ENCODE measurements at regions not wholly inside any gene's neighbourhood (a gene's known extent, or its start where the extent isn't known, plus 50 kb on each side); places are given as distances from the start of the nearest gene placed in this dataset.

DNA sequence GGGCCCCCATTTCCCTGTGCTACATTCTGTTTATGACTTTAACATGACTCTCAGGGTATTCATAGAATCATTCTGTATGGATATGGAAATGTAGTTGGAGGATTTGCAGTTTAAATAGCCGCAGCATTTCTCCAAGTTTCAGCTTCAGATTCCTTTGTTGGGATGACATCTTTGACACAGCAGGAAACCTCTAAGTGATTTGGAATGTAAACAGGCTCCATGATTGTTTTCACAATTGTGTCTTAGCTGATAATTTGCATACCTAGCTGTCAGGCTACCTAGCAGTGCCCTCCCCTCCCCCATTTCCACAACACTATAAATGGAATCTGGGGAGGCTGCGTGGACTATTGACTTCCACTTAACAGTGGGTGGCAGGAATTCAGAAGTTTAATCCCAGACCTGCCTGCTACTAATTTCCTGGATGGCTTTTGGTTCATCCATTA, 290.2 kb downstream of the HLX start:
- peak overlapping the region; percentile 25; the same call in 1 of the 2 replicates for H3K27ac ChIP-seq
- peaks cover 7% of the 10 kb centered on the region for H3K9me3 ChIP-seq (ENCODE audit: severe bottlenecking)
- H3K36me3 ChIP-seq = no peaks in the 10 kb centered on the region
- TF ChIP-seq, protein P1, sequence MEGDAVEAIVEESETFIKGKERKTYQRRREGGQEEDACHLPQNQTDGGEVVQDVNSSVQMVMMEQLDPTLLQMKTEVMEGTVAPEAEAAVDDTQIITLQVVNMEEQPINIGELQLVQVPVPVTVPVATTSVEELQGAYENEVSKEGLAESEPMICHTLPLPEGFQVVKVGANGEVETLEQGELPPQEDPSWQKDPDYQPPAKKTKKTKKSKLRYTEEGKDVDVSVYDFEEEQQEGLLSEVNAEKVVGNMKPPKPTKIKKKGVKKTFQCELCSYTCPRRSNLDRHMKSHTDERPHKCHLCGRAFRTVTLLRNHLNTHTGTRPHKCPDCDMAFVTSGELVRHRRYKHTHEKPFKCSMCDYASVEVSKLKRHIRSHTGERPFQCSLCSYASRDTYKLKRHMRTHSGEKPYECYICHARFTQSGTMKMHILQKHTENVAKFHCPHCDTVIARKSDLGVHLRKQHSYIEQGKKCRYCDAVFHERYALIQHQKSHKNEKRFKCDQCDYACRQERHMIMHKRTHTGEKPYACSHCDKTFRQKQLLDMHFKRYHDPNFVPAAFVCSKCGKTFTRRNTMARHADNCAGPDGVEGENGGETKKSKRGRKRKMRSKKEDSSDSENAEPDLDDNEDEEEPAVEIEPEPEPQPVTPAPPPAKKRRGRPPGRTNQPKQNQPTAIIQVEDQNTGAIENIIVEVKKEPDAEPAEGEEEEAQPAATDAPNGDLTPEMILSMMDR (IDR thresholded peaks at IDR 0.05; ENCODE audit: low read depth, low read length) = no peak
- H3K27me3 ChIP-seq (ENCODE audit: insufficient read depth, low read depth, severe bottlenecking) = no peaks in the 10 kb centered on the region
- DNase-seq = peak; percentile 45
- H3K4me3 ChIP-seq (ENCODE audit: low read depth, low read length) = no peak overlapping the region

- H3K27me3 ChIP-seq (ENCODE audit: insufficient read depth, low read depth, severe bottlenecking) = no peaks in the 10 kb centered on the region
- no peak for DNase-seq
- peaks cover 7% of the 10 kb centered on the region for H3K9me3 ChIP-seq (ENCODE audit: severe bottlenecking)
- no peaks in the 10 kb centered on the region for H3K36me3 ChIP-seq
- H3K27ac ChIP-seq = peak overlapping the region; percentile 25
- TF ChIP-seq, protein P1 (IDR thresholded peaks at IDR 0.05; ENCODE audit: low read depth, low read length) = no peak
- no peak overlapping the region for H3K4me3 ChIP-seq (ENCODE audit: low read depth, low read length)
Observed at GRCh38 chr1:221170171-221170570, 290.9 kb downstream of the HLX start.

- Histone ChIP-seq H3K27me3 (ENCODE audit: insufficient read depth, low read depth, severe bottlenecking) (no peaks in the 10 kb centered on the region), H3K9me3 (ENCODE audit: severe bottlenecking) (peaks cover 7% of the 10 kb centered on the region), H3K4me3 (ENCODE audit: low read depth, low read length) (no peak overlapping the region), H3K36me3 (no peaks in the 10 kb centered on the region), H3K27ac (no peak overlapping the region)
- TF ChIP-seq, protein P1 (IDR thresholded peaks at IDR 0.05; ENCODE audit: low read depth, low read length) = no peak
- DNase-seq = no peak
Observed at GRCh38 chr1:221171768-221172167, 292.5 kb downstream of the HLX start.

- TF ChIP-seq, protein P1 (IDR thresholded peaks at IDR 0.05; ENCODE audit: low read depth, low read length) = no peak
- Histone ChIP-seq H3K4me3 (ENCODE audit: low read depth, low read length) (no peak overlapping the region), H3K27ac (no peak overlapping the region), H3K27me3 (ENCODE audit: insufficient read depth, low read depth, severe bottlenecking) (no peaks in the 10 kb centered on the region), H3K9me3 (ENCODE audit: severe bottlenecking) (peaks cover 7% of the 10 kb centered on the region), H3K36me3 (no peaks in the 10 kb centered on the region)
- no peak for DNase-seq
Observed at GRCh38 chr1:221172841-221173240, 293.6 kb downstream of the HLX start.

GRCh38 chr1:221174330-221174993, 295.2 kb downstream of the HLX start:
- peak; percentile 87 for DNase-seq
- H3K36me3 ChIP-seq = no peaks in the 10 kb centered on the region
- H3K27me3 ChIP-seq (ENCODE audit: insufficient read depth, low read depth, severe bottlenecking) = no peaks in the 10 kb centered on the region

More at GRCh38 chr1:221174330-221174993, 295.2 kb downstream of the HLX start:
- no peak overlapping the region for H3K4me3 ChIP-seq (ENCODE audit: low read depth, low read length)
- H3K9me3 ChIP-seq (ENCODE audit: severe bottlenecking) = peaks cover 7% of the 10 kb centered on the region
- TF ChIP-seq, protein P1 (IDR thresholded peaks at IDR 0.05; ENCODE audit: low read depth, low read length) = peak; percentile 68
- H3K27ac ChIP-seq = no peak overlapping the region; the same call in 1 of the 2 replicates
